Astrocyte (in vitro differentiated cells and primary cell): ENCODE measurements at regions not wholly inside any gene's neighbourhood (a gene's known extent, or its start where the extent isn't known, plus 50 kb on each side); places are given as distances from the start of the nearest gene placed in this dataset.

Source experiments
- CTCF ChIP-seq: IDR thresholded peaks from 2 replicates; pipeline ENCODE4 v1.5.1; 2011; ENCODE audit warnings: low read depth, mild to moderate bottlenecking, inconsistent platforms, low read length, moderate library complexity; ENCODE audit not compliant: insufficient read depth
- EZH2 ChIP-seq: IDR thresholded peaks from 2 replicates; pipeline ENCODE4 v1.6.1; 2012; ENCODE audit warnings: mild to moderate bottlenecking, low read length, inconsistent platforms; ENCODE audit not compliant: insufficient read depth

- TF ChIP-seq CTCF (no peak), EZH2 (no peak)
Observed at GRCh38 chr10:21265622-21266021, 259.9 kb downstream of the SKIDA1 start.
